ENCODE measurements at regions not wholly inside any gene's neighbourhood (a gene's known extent, or its start where the extent isn't known, plus 50 kb on each side); places are given as distances from the start of the nearest gene placed in this dataset.

DNA sequence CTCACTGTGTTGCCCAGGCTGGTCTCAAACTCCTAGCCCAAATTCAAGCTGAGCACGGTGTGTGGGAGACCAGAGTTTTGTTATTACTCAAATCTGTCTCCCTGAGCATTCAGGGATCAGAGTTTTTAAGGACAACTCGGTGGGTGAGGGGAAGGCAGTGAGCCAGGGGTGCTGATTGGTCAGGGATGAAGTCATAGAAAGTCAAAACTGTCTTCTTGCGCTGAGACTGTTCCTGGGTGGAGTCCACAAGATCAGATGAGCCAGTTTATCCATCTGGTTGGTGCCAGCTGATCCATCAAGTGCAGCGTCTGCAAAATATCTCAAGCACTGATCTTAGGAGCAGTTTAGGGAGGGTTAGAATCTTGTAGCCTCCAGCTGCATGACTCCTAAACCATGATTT is 346.3 kb downstream of the TMEM114 start (continued):
- TF ChIP-seq, protein P1, sequence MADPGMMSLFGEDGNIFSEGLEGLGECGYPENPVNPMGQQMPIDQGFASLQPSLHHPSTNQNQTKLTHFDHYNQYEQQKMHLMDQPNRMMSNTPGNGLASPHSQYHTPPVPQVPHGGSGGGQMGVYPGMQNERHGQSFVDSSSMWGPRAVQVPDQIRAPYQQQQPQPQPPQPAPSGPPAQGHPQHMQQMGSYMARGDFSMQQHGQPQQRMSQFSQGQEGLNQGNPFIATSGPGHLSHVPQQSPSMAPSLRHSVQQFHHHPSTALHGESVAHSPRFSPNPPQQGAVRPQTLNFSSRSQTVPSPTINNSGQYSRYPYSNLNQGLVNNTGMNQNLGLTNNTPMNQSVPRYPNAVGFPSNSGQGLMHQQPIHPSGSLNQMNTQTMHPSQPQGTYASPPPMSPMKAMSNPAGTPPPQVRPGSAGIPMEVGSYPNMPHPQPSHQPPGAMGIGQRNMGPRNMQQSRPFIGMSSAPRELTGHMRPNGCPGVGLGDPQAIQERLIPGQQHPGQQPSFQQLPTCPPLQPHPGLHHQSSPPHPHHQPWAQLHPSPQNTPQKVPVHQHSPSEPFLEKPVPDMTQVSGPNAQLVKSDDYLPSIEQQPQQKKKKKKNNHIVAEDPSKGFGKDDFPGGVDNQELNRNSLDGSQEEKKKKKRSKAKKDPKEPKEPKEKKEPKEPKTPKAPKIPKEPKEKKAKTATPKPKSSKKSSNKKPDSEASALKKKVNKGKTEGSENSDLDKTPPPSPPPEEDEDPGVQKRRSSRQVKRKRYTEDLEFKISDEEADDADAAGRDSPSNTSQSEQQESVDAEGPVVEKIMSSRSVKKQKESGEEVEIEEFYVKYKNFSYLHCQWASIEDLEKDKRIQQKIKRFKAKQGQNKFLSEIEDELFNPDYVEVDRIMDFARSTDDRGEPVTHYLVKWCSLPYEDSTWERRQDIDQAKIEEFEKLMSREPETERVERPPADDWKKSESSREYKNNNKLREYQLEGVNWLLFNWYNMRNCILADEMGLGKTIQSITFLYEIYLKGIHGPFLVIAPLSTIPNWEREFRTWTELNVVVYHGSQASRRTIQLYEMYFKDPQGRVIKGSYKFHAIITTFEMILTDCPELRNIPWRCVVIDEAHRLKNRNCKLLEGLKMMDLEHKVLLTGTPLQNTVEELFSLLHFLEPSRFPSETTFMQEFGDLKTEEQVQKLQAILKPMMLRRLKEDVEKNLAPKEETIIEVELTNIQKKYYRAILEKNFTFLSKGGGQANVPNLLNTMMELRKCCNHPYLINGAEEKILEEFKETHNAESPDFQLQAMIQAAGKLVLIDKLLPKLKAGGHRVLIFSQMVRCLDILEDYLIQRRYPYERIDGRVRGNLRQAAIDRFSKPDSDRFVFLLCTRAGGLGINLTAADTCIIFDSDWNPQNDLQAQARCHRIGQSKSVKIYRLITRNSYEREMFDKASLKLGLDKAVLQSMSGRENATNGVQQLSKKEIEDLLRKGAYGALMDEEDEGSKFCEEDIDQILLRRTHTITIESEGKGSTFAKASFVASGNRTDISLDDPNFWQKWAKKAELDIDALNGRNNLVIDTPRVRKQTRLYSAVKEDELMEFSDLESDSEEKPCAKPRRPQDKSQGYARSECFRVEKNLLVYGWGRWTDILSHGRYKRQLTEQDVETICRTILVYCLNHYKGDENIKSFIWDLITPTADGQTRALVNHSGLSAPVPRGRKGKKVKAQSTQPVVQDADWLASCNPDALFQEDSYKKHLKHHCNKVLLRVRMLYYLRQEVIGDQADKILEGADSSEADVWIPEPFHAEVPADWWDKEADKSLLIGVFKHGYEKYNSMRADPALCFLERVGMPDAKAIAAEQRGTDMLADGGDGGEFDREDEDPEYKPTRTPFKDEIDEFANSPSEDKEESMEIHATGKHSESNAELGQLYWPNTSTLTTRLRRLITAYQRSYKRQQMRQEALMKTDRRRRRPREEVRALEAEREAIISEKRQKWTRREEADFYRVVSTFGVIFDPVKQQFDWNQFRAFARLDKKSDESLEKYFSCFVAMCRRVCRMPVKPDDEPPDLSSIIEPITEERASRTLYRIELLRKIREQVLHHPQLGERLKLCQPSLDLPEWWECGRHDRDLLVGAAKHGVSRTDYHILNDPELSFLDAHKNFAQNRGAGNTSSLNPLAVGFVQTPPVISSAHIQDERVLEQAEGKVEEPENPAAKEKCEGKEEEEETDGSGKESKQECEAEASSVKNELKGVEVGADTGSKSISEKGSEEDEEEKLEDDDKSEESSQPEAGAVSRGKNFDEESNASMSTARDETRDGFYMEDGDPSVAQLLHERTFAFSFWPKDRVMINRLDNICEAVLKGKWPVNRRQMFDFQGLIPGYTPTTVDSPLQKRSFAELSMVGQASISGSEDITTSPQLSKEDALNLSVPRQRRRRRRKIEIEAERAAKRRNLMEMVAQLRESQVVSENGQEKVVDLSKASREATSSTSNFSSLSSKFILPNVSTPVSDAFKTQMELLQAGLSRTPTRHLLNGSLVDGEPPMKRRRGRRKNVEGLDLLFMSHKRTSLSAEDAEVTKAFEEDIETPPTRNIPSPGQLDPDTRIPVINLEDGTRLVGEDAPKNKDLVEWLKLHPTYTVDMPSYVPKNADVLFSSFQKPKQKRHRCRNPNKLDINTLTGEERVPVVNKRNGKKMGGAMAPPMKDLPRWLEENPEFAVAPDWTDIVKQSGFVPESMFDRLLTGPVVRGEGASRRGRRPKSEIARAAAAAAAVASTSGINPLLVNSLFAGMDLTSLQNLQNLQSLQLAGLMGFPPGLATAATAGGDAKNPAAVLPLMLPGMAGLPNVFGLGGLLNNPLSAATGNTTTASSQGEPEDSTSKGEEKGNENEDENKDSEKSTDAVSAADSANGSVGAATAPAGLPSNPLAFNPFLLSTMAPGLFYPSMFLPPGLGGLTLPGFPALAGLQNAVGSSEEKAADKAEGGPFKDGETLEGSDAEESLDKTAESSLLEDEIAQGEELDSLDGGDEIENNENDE (IDR thresholded peaks at IDR 0.05; ENCODE audit: insufficient replicate concordance, low read length) = no peak
- TF ChIP-seq CBX5 (IDR thresholded peaks at IDR 0.05; ENCODE audit: low read depth, low read length) (no peak), EP300 (IDR thresholded peaks at IDR 0.05; ENCODE audit: borderline replicate concordance in 1 of 2, low read depth in 2 of 2, low read length in 2 of 2) (no peak), YY1 (IDR thresholded peaks at IDR 0.05; ENCODE audit: low read depth, low read length) (no peak)
- TF ChIP-seq, protein P2, sequence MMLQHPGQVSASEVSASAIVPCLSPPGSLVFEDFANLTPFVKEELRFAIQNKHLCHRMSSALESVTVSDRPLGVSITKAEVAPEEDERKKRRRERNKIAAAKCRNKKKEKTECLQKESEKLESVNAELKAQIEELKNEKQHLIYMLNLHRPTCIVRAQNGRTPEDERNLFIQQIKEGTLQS (IDR thresholded peaks at IDR 0.05; ENCODE audit: insufficient read depth, low read depth, low read length) = no peak
- TF ChIP-seq, protein P3, sequence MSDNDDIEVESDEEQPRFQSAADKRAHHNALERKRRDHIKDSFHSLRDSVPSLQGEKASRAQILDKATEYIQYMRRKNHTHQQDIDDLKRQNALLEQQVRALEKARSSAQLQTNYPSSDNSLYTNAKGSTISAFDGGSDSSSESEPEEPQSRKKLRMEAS (IDR thresholded peaks at IDR 0.05) = no peak
